GM18526 (cell line): ENCODE measurements at regions not wholly inside any gene's neighbourhood (a gene's known extent, or its start where the extent isn't known, plus 50 kb on each side); places are given as distances from the start of the nearest gene placed in this dataset.

Source experiments
- POLR2A ChIP-seq: IDR thresholded peaks from 3 replicates; pipeline ENCODE4 v1.6.1; 2011; ENCODE audit not compliant: insufficient read length; ENCODE audit errors: extremely low read depth

DNA sequence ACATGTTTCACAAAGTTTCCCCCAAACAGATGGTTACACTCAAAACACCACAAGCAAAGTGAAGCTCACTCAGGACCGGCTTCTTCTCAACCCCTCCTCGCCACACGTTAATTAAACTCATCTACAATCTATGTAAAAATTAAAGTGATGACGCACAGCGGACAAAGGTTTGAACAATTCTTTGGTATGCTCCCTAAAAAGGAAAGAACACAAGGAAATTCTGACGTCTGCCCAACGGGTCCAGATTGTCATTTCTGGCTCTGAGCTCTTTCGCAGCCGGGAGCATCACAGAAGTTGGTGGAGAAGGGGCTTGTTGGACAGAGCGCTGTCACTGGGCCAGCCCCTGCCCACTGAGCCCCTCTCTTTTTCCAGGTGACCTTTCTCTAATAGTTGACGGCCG is 173.7 kb upstream of the CHRNA7 start:
- TF ChIP-seq POLR2A = no peak

DNA sequence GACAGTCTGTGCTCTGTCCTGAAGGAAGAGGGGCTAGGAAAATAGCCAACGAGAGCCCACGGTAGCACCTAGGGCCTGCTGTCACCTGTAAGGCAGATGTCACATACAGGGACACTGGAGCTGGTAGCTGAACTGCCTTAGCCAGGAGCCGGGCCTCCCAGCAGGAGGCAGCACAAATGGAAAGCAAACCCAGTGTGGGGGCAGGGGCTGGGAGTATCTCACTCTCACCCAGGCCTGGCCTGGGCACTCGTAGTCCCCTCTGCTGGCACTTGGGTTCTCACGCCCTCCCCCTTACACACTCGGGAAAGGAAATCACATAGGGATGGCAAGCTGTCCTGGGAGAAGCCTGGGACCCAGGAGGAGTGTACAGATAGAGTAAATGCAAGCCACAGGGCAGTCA is 173.1 kb upstream of the CHRNA7 start:
- no peak for TF ChIP-seq POLR2A

DNA sequence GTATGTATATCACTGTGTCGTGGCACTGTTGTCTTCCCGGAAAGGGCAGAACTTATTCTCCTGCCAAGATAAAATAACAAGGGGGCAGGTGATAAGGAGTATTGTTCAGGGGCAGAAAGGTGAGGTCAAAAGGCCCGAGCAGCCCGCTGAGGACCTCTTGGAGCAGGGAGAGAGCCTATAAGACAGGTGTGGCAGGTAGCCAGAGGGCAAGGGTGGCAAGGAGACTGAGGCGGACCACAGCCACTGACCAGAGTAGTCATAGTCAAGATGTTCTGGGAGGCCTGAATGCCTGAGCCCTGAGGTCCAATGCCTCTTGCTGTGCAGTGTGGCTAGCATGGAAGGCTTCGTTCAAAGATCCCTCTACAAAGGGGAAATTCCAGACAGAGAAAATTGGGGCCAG is 172.3 kb upstream of the CHRNA7 start:
- TF ChIP-seq POLR2A = no peak

DNA sequence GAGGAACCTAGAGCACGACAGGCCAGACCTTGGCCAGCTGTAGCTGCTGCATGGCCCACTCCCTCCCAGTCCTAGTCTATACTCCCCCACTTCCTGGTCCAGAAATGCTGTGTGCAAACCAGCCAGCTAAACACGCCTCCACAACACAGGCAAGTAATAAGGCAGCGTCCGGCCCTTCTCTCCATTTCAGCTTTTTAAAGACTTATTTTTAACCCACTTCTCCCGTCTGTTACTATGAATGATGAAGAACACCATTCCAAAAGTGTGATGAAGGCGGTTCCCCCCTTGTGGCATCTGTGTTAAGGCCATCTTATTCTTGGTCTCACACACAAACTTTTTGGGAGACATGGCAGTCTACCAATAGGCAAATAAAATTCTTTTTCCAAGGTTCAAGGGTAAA is 164.1 kb upstream of the CHRNA7 start:
- TF ChIP-seq POLR2A = no peak

DNA sequence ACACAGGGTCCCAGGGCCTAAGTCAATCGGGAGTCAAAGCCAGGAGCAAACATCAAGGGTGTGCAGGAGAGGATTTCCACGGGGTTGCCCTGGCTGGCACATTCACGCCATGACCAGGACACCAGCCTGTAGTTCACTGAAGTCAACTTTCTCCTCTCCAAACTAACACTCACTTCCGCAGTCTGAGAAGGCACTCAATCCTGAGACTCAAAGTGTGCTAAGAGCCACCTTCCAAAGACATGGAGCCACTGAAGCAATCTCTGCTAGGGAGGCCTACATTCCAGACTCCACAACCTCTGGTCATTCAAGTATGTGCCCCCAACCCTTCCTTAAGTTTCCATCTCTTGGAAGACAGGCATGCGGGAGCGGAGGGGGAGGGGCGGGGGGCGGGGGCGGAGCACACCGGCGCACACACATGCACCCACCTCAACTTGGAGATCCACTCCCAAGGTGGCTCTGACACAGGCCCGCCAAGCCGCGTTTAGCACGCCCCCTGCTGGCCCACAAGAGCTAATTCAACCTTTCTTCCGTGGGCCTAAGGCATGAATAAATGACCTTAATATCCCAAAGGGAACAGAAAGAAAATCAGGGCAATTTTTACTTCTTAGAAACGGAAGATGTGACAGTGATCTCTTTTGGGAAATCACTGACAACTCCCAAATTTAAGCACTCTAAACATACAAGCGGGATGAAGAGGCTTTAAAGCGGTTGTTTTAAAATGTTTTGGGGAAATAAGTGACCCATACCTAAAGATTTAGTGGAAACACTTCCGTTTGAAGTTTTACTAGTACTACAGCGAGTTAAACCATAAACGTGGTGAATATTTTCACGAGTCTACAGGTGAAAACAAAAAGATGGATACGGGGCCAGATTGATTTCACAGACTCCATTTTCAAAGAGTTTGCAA is 162.5 kb upstream of the CHRNA7 start:
- TF ChIP-seq POLR2A = no peak

DNA sequence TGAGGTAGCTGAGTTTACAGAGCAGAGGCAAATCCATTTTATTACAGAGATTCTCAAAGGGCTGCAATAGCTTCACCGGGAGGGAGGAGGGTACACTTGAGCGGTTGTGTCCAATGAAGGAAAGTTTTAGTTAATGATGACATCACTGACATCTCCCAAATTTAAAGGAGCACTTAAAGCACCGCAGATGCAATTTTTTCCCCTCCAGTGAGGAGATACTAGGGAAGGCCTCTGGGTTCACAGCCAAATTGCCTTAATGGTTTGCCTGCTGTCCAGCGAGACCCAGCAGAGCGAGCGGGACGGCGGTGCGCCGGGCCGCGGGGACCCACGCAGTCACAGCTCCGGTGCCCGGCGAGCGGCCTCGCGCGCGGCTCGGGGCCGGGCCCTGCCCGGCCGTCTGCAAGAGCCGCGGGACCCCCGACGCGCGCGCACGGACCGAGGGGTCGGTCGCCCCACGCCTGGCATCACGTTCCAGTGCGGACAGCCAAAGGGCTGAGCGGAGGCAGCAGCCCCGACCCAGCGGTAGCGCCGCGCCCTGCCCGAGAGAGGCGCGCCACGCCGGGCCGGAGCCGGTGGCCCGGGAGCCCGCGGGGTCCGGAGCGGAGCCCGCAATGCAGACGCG is 160.5 kb upstream of the CHRNA7 start:
- no peak for TF ChIP-seq POLR2A

DNA sequence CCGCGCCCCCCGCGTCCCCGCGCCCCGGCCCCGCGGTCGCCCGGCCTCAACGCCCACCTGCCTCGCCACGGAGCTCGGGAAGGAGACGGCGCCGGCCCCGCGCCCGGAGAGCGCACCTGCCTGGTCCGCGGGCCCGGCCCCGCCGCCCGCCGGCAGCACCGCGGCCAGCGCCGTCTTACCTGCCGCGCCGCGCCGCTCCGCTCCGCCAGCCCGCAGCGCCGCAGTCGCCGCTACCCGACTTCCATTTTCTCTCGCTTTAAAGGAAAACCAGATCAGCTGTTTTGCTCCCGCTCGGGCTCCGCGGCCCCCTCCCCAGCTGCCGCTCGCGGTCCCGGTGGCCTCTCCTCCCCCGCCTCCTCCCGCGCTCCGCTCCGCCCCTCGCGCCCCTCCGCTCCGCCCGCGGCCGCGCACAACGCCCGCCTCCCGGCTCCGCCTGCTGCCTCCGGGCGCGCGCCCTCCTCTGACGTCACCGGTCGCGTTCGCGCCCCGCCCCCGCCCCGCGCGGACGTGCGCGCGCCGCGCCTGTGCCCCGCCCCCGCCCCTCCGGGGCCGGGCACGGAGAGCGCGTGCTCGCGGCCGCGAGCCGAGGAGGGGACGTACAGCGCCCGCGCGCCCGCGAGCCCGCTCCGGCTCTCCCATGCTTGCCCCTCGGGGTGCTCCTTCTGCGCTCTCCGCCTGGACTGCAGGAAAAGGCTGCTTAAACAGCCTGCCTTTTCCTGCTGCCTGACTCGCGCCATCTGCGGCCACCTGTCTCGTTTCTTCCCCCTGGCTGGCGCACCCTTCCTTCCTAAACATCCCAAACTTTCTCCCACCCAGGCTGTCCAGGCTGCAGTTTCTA is 159.8 kb upstream of the CHRNA7 start, which contains the start of gene OTUD7A:
OTUD7A (minus strand) TSS at position 346 of the 838 bp plus-strand sequence.
- no peak for TF ChIP-seq POLR2A

DNA sequence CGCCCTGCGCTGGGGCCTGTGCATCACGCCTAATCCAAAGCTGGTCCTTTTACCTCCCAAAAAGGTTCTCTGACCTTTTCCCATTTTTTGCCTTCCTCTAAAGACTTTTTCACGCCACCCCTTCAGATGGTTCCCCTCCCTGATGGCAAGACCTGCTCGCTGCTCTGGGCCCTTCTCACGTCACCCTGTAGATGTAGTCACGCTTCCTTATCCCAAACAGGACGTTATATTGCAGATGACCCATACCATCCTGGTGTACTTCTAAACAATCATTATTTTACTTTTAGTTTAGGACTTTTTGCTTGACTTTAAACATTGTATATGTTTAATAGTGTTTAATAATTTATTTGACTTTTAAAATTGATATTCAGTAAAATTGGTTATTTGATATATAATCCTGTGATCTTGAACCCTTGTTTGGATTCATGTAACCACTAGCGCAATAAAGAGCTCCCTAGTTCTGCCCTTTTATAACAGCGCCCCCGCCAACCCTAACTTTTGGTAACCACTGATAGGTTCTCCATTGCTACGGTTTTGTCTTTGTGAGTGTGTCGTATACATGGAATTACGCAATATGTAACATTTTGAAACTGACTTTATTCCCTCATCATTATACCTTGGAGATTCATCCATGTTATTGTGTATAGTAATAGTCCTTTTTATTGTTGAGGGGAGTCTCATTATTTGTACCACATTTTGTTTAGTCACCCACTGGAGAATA is 159.0 kb upstream of the CHRNA7 start:
- no peak for TF ChIP-seq POLR2A

DNA sequence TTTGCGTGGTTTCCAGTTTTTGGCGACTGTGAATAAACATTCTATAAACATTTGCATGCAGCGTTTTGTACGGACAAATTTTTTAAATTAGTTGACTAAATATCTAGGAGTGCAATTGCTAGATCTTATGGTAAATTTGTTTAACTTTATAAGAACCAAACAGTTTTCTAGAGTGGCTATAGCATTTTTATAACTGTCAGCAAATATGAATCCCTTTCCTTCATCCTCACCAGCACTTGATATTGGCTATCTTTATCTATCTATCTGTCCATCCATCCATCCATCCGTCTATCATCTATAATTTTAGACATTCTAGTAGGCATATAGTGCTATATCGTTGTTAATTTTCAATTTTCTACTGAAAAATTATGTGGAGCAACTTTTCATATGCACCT is 158.4 kb upstream of the CHRNA7 start:
- TF ChIP-seq POLR2A = no peak

DNA sequence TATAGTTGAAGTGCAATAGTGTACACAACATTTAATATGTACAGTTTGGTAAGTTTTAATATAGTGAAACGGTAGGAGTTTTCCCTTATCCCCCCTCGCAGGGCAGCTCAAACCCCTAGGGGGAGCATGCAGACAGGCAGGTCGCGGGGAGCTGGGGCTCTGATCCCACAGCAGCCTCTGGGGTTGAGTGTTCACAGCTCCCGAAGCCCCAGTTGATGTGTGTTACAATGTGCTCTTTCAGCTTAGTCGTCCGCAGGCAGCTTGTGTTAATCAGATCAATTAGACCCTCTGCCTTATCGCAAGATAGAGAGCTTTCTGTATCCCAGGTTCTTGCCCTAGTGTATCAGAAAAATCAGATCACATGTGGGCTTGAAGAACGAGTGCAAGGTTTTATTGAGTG is 143.1 kb upstream of the CHRNA7 start:
- no peak for TF ChIP-seq POLR2A

DNA sequence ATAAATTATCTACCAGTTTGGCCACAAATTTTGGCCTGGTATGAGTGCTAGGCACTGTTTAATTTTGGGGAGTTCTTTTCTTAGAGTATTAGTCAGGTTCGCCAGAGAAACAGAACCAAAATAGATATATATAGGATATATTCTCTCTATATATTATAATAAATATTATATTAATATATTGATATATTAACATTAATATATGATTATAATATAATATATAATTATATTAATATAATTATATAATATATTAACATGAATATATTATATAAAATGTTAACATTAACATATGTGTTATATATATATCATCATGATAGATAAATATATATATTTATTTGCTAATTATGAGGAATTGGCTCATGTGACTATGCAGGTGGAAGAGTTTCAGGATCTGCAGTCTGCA is 137.8 kb upstream of the CHRNA7 start:
- TF ChIP-seq POLR2A = no peak

DNA sequence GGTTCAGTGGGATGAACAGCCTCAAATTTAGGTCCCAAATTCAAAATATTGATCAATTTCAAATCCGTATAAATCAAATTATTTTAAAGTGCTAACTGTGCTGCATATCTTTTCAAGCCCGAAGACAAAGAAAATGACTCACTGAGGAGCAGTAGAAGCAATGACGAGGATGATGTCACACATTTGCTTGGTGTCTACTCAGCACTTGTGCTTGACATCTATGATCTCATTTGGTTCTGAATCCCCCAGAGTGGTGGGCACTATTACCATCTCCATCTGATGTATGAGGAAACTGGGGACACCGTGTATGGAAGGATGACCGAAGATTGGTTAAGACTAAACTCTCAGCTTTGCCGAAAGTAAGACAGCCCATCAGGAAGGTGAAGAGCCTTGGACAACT is 136.5 kb upstream of the CHRNA7 start:
- no peak for TF ChIP-seq POLR2A

DNA sequence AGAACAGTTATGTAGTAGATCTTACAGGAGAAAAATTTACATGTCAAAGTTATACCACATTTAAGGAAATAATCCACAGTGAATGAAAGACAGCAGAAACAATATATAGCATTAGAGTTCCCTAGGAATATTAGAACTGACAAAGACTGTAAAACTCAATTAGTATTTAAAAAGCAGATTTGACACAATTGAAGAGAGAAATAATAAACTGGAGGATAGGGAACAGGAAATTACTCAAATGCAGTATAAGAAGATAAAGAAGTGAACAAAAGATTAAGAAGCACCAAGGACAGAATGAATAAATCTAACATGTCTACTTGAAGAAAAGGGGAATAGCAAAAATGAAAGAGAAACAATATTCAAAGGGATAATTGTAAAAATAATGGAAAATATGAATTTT is 132.6 kb upstream of the CHRNA7 start:
- no peak for TF ChIP-seq POLR2A

DNA sequence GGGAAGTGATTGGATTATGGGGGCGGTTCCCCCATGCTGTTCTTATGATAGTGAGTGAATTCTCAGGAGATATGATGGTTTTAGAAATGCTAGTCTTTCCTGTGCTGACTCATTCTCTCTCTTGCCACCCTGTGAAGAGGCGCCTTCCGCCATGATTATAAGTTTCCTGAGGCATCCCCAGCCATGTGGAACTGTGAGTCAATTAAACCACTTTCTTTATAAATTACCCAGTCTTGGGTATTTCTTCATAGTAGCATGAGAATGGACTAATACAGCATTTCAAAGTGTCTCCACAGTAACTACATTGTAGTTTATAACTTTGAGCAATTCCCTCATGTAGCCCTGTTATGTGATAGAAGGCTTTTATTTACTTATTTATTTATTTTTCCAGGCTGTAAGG is 128.8 kb upstream of the CHRNA7 start:
- TF ChIP-seq POLR2A = no peak

DNA sequence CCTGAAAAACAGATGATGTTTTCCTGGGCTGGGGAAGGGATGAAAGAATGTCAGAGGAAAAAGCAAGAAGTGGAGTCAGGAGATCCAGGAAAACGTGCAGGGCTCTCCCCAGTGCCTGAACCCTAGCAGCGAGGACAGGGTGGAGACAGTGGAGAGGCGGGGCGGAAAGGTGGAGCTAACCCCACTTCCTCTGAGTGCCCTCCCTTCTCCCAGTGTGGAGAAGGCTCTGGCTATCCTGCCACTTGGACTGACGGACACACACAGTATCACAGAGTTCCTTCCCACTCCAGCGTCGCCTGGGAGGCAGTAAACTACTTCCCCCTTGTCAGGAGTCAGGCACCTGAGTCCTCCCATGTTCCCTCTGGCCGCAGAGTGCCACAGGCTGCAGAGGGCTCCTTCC is 125.3 kb upstream of the CHRNA7 start:
- no peak for TF ChIP-seq POLR2A
